ENCODE measurements at regions not wholly inside any gene's neighbourhood (a gene's known extent, or its start where the extent isn't known, plus 50 kb on each side); places are given as distances from the start of the nearest gene placed in this dataset.
A peak's percentile ranks its signal among the peaks of the same experiment; 100 is the strongest.

GRCh38 chr2:146229508-146230155 lies 1615.2 kb upstream of the ACVR2A start:
- Histone ChIP-seq H3K4me1 (ENCODE audit: control insufficient read depth in 3 of 3, insufficient read depth in 2 of 3, low read depth in 1 of 3, low read length in 2 of 3) (no peaks in the 10 kb centered on the region), H3K4me3 (ENCODE audit: low read depth in 1 of 3, low read length in 3 of 3) (no peak overlapping the region), H3K36me3 (ENCODE audit: control insufficient read depth in 3 of 3, insufficient read depth in 2 of 3, low read depth in 1 of 3, low read length in 3 of 3) (no peaks in the 10 kb centered on the region), H3K27ac (ENCODE audit: low read depth in 1 of 3, low read length in 2 of 3) (no peak overlapping the region), H3K27me3 (ENCODE audit: control insufficient read depth in 3 of 3, insufficient read depth in 3 of 3, low read length in 3 of 3) (no peaks in the 10 kb centered on the region), H3K9me3 (ENCODE audit: control insufficient read depth in 2 of 2, insufficient read depth in 1 of 2, low read depth in 1 of 2, low read length in 1 of 2) (no peaks in the 10 kb centered on the region)
- 81 to 87% (median 85%) methylated on average over 4 of the region's 4 CpGs for WGBS, 3 donors
- FAIRE-seq, result no peak
- DNase-seq, result no peak

DNA sequence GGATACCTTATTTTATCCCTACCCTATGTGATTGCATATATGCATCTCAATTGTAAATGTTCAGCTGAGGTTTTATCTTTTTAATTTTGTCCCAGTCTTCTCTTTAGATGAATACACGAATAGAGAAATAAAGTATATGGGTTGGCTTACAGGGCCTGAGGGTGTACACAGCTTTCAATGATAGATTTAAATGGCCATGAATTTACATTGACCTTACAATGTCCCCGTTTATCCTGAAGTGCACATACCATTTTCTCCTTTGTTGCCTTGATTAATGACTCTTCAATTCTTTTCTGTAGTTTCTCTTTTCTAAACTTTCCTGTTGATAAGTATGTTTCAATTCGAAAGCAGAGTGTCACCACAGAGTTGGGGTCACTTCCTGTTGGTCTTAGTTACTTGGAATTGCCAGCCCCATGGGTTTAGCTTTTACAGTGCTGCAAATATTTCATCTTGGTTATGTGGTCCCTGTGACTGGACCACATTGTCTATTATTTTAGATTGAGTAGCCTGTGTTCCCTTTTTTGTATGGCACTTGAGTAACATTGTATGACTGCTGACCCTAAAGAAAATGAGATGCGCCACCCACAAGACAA lies 1616.3 kb upstream of the ACVR2A start:
- Histone ChIP-seq H3K36me3 (ENCODE audit: control insufficient read depth in 3 of 3, insufficient read depth in 2 of 3, low read depth in 1 of 3, low read length in 3 of 3) (no peaks in the 10 kb centered on the region), H3K27ac (ENCODE audit: low read depth in 1 of 3, low read length in 2 of 3) (no peak overlapping the region), H3K4me3 (ENCODE audit: low read depth in 1 of 3, low read length in 3 of 3) (no peak overlapping the region), H3K27me3 (ENCODE audit: control insufficient read depth in 3 of 3, insufficient read depth in 3 of 3, low read length in 3 of 3) (no peaks in the 10 kb centered on the region), H3K4me1 (ENCODE audit: control insufficient read depth in 3 of 3, insufficient read depth in 2 of 3, low read depth in 1 of 3, low read length in 2 of 3) (no peaks in the 10 kb centered on the region), H3K9me3 (ENCODE audit: control insufficient read depth in 2 of 2, insufficient read depth in 1 of 2, low read depth in 1 of 2, low read length in 1 of 2) (no peaks in the 10 kb centered on the region)
- DNase-seq (no peak), FAIRE-seq (no peak)
- 69 to 71% (median 70%) methylated on average over 4 of the region's 4 CpGs for WGBS, 3 donors

DNA sequence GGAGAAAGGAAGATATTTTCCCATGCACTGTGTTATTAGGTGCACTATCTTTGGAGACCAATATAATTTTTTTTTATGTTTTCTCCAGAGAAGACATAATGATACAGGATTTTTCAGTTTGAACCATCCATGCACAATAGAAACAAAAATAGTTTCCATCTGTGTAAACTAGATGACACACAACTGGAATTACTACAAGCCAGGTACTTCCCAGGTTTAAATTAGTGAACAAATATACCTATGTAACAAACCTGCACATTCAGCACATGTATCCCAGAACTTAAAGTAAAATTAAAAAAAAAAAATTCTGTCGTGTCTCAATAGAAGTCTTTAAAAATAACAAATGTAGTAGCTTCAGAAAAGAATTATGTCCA lies 1616.8 kb upstream of the ACVR2A start:
- Histone ChIP-seq H3K4me1 (ENCODE audit: control insufficient read depth in 3 of 3, insufficient read depth in 2 of 3, low read depth in 1 of 3, low read length in 2 of 3) (no peaks in the 10 kb centered on the region), H3K27me3 (ENCODE audit: control insufficient read depth in 3 of 3, insufficient read depth in 3 of 3, low read length in 3 of 3) (no peaks in the 10 kb centered on the region), H3K4me3 (ENCODE audit: low read depth in 1 of 3, low read length in 3 of 3) (no peak overlapping the region), H3K36me3 (ENCODE audit: control insufficient read depth in 3 of 3, insufficient read depth in 2 of 3, low read depth in 1 of 3, low read length in 3 of 3) (no peaks in the 10 kb centered on the region), H3K27ac (ENCODE audit: low read depth in 1 of 3, low read length in 2 of 3) (no peak overlapping the region), H3K9me3 (ENCODE audit: control insufficient read depth in 2 of 2, insufficient read depth in 1 of 2, low read depth in 1 of 2, low read length in 1 of 2) (no peaks in the 10 kb centered on the region)
- no peak for FAIRE-seq
- no peak for DNase-seq
- 49 to 75% (median 63%) methylated on average over 1 of the region's 1 CpG for WGBS, 3 donors

- FAIRE-seq, result no peak
- WGBS, 3 donors, result 71 to 80% (median 78%) methylated on average over 7 of the region's 7 CpGs
Observed at GRCh38 chr2:146227152-146228019, 1617.4 kb upstream of the ACVR2A start.

GRCh38 chr2:146226077-146226476 lies 1618.8 kb upstream of the ACVR2A start:
- 60 to 83% (median 72%) methylated on average over 2 of the region's 2 CpGs for WGBS, 3 donors
- FAIRE-seq, result no peak

More at GRCh38 chr2:146227152-146228019, 1617.4 kb upstream of the ACVR2A start:
- no peak for DNase-seq
- Histone ChIP-seq H3K4me1 (ENCODE audit: control insufficient read depth in 3 of 3, insufficient read depth in 2 of 3, low read depth in 1 of 3, low read length in 2 of 3) (no peaks in the 10 kb centered on the region), H3K9me3 (ENCODE audit: control insufficient read depth in 2 of 2, insufficient read depth in 1 of 2, low read depth in 1 of 2, low read length in 1 of 2) (no peaks in the 10 kb centered on the region), H3K27me3 (ENCODE audit: control insufficient read depth in 3 of 3, insufficient read depth in 3 of 3, low read length in 3 of 3) (no peaks in the 10 kb centered on the region), H3K36me3 (ENCODE audit: control insufficient read depth in 3 of 3, insufficient read depth in 2 of 3, low read depth in 1 of 3, low read length in 3 of 3) (no peaks in the 10 kb centered on the region), H3K4me3 (ENCODE audit: low read depth in 1 of 3, low read length in 3 of 3) (no peak overlapping the region), H3K27ac (ENCODE audit: low read depth in 1 of 3, low read length in 2 of 3) (no peak overlapping the region)

DNA sequence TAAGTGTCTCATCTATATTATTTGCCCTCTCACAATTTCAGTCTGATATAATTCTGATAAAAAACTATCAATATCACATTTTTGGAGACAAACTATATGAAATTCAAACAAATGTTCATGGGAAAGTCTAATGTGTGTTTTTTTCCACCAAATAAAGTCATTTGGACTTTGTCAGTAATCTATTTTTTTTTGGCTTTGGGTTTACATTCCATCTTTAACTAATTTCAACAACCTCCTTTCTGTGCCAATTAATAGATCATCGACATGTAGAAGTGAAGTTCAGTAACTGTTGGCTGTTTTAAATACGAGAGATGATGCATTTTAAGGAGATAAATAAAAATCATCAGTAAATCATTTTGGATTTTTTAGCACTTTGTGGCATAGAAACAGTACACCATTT lies 1623.0 kb upstream of the ACVR2A start:
- 61 to 64% (median 62%) methylated on average over 2 of the region's 2 CpGs for WGBS, 3 donors
- H3K4me3 ChIP-seq (ENCODE audit: low read depth in 1 of 3, low read length in 3 of 3), result no peak overlapping the region
- H3K9me3 ChIP-seq (ENCODE audit: control insufficient read depth in 2 of 2, insufficient read depth in 1 of 2, low read depth in 1 of 2, low read length in 1 of 2), result no peaks in the 10 kb centered on the region
- FAIRE-seq (no peak), DNase-seq (no peak)
- no peaks in the 10 kb centered on the region for H3K36me3 ChIP-seq (ENCODE audit: control insufficient read depth in 3 of 3, insufficient read depth in 2 of 3, low read depth in 1 of 3, low read length in 3 of 3)
- H3K27me3 ChIP-seq (ENCODE audit: control insufficient read depth in 3 of 3, insufficient read depth in 3 of 3, low read length in 3 of 3), result no peaks in the 10 kb centered on the region
- H3K4me1 ChIP-seq (ENCODE audit: control insufficient read depth in 3 of 3, insufficient read depth in 2 of 3, low read depth in 1 of 3, low read length in 2 of 3), result no peaks in the 10 kb centered on the region
- no peak overlapping the region for H3K27ac ChIP-seq (ENCODE audit: low read depth in 1 of 3, low read length in 2 of 3)

More at GRCh38 chr2:146226077-146226476, 1618.8 kb upstream of the ACVR2A start:
- Histone ChIP-seq H3K27ac (ENCODE audit: low read depth in 1 of 3, low read length in 2 of 3) (no peak overlapping the region), H3K4me3 (ENCODE audit: low read depth in 1 of 3, low read length in 3 of 3) (no peak overlapping the region), H3K27me3 (ENCODE audit: control insufficient read depth in 3 of 3, insufficient read depth in 3 of 3, low read length in 3 of 3) (no peaks in the 10 kb centered on the region), H3K36me3 (ENCODE audit: control insufficient read depth in 3 of 3, insufficient read depth in 2 of 3, low read depth in 1 of 3, low read length in 3 of 3) (no peaks in the 10 kb centered on the region), H3K4me1 (ENCODE audit: control insufficient read depth in 3 of 3, insufficient read depth in 2 of 3, low read depth in 1 of 3, low read length in 2 of 3) (no peaks in the 10 kb centered on the region), H3K9me3 (ENCODE audit: control insufficient read depth in 2 of 2, insufficient read depth in 1 of 2, low read depth in 1 of 2, low read length in 1 of 2) (no peaks in the 10 kb centered on the region)
- DNase-seq, result no peak

GRCh38 chr2:146220957-146221356 lies 1623.9 kb upstream of the ACVR2A start:
- no peaks in the 10 kb centered on the region for H3K9me3 ChIP-seq (ENCODE audit: control insufficient read depth in 2 of 2, insufficient read depth in 1 of 2, low read depth in 1 of 2, low read length in 1 of 2)
- H3K4me1 ChIP-seq (ENCODE audit: control insufficient read depth in 3 of 3, insufficient read depth in 2 of 3, low read depth in 1 of 3, low read length in 2 of 3), result no peaks in the 10 kb centered on the region
- no peak overlapping the region for H3K4me3 ChIP-seq (ENCODE audit: low read depth in 1 of 3, low read length in 3 of 3)
- H3K36me3 ChIP-seq (ENCODE audit: control insufficient read depth in 3 of 3, insufficient read depth in 2 of 3, low read depth in 1 of 3, low read length in 3 of 3), result no peaks in the 10 kb centered on the region
- no peak overlapping the region for H3K27ac ChIP-seq (ENCODE audit: low read depth in 1 of 3, low read length in 2 of 3)
- no peaks in the 10 kb centered on the region for H3K27me3 ChIP-seq (ENCODE audit: control insufficient read depth in 3 of 3, insufficient read depth in 3 of 3, low read length in 3 of 3)
- DNase-seq, result no peak
- no peak for FAIRE-seq

DNA sequence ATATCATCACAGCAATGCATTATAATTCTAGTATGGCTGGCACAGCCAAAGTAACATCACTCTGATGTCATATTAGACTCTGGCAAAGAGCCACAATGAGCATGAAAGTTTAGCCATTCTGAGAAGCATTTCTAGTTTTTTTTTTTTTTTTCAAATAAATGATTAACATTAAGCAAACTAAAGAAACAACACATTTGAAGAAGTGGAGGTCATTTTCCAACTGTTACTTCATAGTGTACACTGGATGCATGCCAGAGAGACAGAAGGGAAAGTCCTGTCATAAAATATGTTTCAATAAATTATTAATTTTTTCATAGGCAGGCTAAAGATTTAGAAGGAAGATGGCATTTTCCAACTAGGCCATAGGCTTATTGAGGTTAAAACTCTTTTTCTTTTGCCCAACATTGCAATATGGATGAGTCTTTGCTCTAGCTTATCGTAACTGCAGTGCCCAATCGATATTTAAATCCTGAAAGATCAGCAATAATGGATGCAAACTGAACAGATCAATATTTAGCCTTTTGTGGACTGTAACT lies 1630.4 kb upstream of the ACVR2A start:
- FAIRE-seq (peak; percentile 84), DNase-seq (peak; percentile 82 to 89)
- H3K27me3 ChIP-seq (ENCODE audit: control insufficient read depth in 3 of 3, insufficient read depth in 3 of 3, low read length in 3 of 3), result no peaks in the 10 kb centered on the region
- no peak overlapping the region for H3K4me3 ChIP-seq (ENCODE audit: low read depth in 1 of 3, low read length in 3 of 3)
- no peaks in the 10 kb centered on the region for H3K36me3 ChIP-seq (ENCODE audit: control insufficient read depth in 3 of 3, insufficient read depth in 2 of 3, low read depth in 1 of 3, low read length in 3 of 3)
- no peaks in the 10 kb centered on the region for H3K9me3 ChIP-seq (ENCODE audit: control insufficient read depth in 2 of 2, insufficient read depth in 1 of 2, low read depth in 1 of 2, low read length in 1 of 2)
- WGBS, 3 donors, result 15 to 56% (median 21%) methylated on average over 2 of the region's 2 CpGs
- no peak overlapping the region for H3K27ac ChIP-seq (ENCODE audit: low read depth in 1 of 3, low read length in 2 of 3)
- H3K4me1 ChIP-seq (ENCODE audit: control insufficient read depth in 3 of 3, insufficient read depth in 2 of 3, low read depth in 1 of 3, low read length in 2 of 3), result peaks cover 0 to 3% (median 0%) of the 10 kb centered on the region in 3 donors
